Panc1 (cell line): ENCODE measurements at regions not wholly inside any gene's neighbourhood (a gene's known extent, or its start where the extent isn't known, plus 50 kb on each side); places are given as distances from the start of the nearest gene placed in this dataset.

ENCODE experiments used
- ATAC-seq: fragments of 200-7000 bp; cut with Tn5 transposase; 2 replicates; pipeline ENCODE4 v1.9.1; 2020; ENCODE audit warnings: mild to moderate bottlenecking, moderate library complexity
- BruUV-seq: library from RNA; stranded (reverse); fragments of 400-500 nt; replicated peaks from 2 replicates; lab custom pipeline; 2021; lab: Mats Ljungman, UMichigan
- CTCF ChIA-PET: fragments of 300-600 bp; sonication (Branson Sonifier 250); formaldehyde crosslinking; loops from one replicate; lab custom pipeline; 2022; ENCODE audit warnings: antibody characterized with exemption; lab: Charles Lee
- POLR2A ChIA-PET: fragments of 300-600 bp; sonication (Branson Sonifier 250); formaldehyde crosslinking; loops from one replicate; lab custom pipeline; 2022; ENCODE audit warnings: antibody characterized with exemption; lab: Charles Lee
- DNase-seq: peaks from one replicate; pipeline ENCODE4 v3.0.0-alpha.2; 2010; ENCODE audit warnings: low read depth, low spot score
- H3K27ac ChIP-seq: 2 replicates; pipeline ENCODE4 v1.5.1; 2011; ENCODE audit warnings: mild to moderate bottlenecking, low read length, inconsistent platforms
- H3K27me3 ChIP-seq: fragments of 200-500 bp; sonication (Bioruptor generic); 2 replicates; pipeline ENCODE4 v1.6.0; 2014; ENCODE audit warnings: low read length, inconsistent platforms; ENCODE audit not compliant: control insufficient read depth, insufficient read depth
- H3K36me3 ChIP-seq: fragments of 200-500 bp; sonication (Bioruptor generic); 2 replicates; pipeline ENCODE4 v1.5.1; 2014; ENCODE audit warnings: inconsistent platforms, mild to moderate bottlenecking, low read length, moderate library complexity; ENCODE audit not compliant: control insufficient read depth, insufficient read depth
- H3K4me1 ChIP-seq: 2 replicates; pipeline ENCODE4 v1.5.1; 2011; ENCODE audit warnings: inconsistent platforms, mild to moderate bottlenecking, low read length, moderate library complexity; ENCODE audit not compliant: control insufficient read depth, insufficient read depth
- H3K4me3 ChIP-seq, 2 experiments: 2 replicates each; pipeline ENCODE4 v1.5.1; 2011 to 2012; ENCODE audit warnings: low read depth in 2 of 2, low read length in 2 of 2, mild to moderate bottlenecking in 2 of 2, inconsistent platforms in 1 of 2, moderate library complexity in 1 of 2
- H3K9me3 ChIP-seq: fragments of 200-500 bp; sonication (Bioruptor generic); 2 replicates; pipeline ENCODE4 v1.5.1; 2014; ENCODE audit warnings: low read depth, mild to moderate bottlenecking, inconsistent platforms, low read length, moderate library complexity; ENCODE audit not compliant: control insufficient read depth, insufficient read depth
- CTCF ChIP-seq: fragments of 450-650 bp; IDR thresholded peaks from 2 replicates; pipeline ENCODE4 v1.5.1; 2017; ENCODE audit warnings: mild to moderate bottlenecking
- POLR2AphosphoS5 ChIP-seq: IDR thresholded peaks from 2 replicates; pipeline ENCODE4 v1.6.1; 2012; ENCODE audit warnings: mild to moderate bottlenecking, low read depth, low read length, moderate library complexity
- REST ChIP-seq, 2 experiments: IDR thresholded peaks; 2 replicates each; pipeline ENCODE4 v1.6.1; 2011 to 2012; ENCODE audit warnings: low read depth in 2 of 2, control low read depth in 1 of 2, low read length in 1 of 2, mild to moderate bottlenecking in 1 of 2, moderate library complexity in 1 of 2; ENCODE audit not compliant: insufficient read depth in 1 of 2
- SIN3A ChIP-seq: IDR thresholded peaks from 2 replicates; pipeline ENCODE4 v1.6.1; 2012; ENCODE audit warnings: low read depth, mild to moderate bottlenecking, low read length, moderate library complexity, borderline replicate concordance; ENCODE audit not compliant: insufficient read depth
- TCF7L2 ChIP-seq: IDR thresholded peaks from 2 replicates; pipeline ENCODE4 v1.6.1; 2011; ENCODE audit warnings: mild to moderate bottlenecking, low read depth, low read length, inconsistent platforms
- in situ Hi-C: cut with HindIII; loops from 2 replicates; pipeline ENCODE4 v1.10.0; 2016; ENCODE audit warnings: low sequenced_read_pairs, low pct_unique_long_range_greater_than_20kb
- intact Hi-C: fragments of 100-400 bp; cut with micrococcal nuclease; formaldehyde crosslinking; loops from one replicate; pipeline ENCODE4 v1.10.0; 2022; ENCODE audit not compliant: unreplicated experiment

DNA sequence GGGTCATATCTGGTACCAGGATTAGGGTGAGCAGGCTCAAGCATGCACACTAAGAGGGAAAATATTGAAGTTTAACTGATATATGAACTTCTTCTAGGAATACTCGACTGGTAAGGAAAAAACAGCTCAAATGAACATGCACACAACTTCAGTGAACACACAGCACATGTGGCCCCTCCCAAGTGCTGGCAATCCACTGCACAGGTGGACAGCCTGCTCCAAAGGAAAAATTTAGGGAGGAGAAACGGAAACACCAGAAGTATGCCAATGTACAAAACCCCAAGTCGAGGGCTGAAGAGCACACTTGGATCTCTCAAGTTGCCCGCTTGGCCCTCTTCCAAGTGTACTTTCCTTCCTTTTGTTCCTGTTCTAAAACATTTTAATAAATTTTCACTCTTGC lies 205.0 kb upstream of the FAM47C start:
- BruUV-seq, result no TSS peak
- ChIA-PET POLR2A (no interaction called here), CTCF (no interaction called here)
- TF ChIP-seq REST (IDR thresholded peaks at IDR 0.05; ENCODE audit: insufficient read depth in 1 of 2, low read depth in 2 of 2, low read length in 1 of 2) (no peak), TCF7L2 (no peak), POLR2AphosphoS5 (no peak), SIN3A (no peak), CTCF (no peak)
- H3K9me3 ChIP-seq, result no peaks in the 10 kb centered on the region
- ATAC-seq (no peak), DNase-seq (no peak)
- no peak overlapping the region for H3K27ac ChIP-seq
- intact Hi-C loops (no loop called here), in situ Hi-C loops (no loop called here)
- H3K4me1 ChIP-seq, result no peaks in the 10 kb centered on the region
- H3K27me3 ChIP-seq, result no peaks in the 10 kb centered on the region
- H3K4me3 ChIP-seq, result no peak overlapping the region
- H3K36me3 ChIP-seq, result no peaks in the 10 kb centered on the region

DNA sequence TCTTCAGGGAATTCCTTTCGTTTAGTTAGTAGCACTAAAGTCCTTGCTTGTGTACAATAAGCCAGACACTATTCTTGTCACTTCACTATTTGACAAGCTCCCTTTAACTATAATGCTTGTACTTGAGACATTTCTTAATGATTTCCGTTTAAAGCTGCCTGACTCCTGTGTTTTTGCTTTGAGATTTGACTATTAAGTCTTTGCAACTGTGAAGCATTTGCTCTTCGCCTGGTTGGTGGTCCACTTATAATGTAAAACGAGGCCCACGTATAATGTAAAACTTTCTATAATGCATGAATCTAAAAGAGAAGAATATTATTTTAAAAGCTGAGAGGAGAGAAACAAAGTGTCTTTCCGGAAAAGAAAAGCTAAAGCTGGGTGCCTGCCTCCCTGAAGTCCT lies 204.1 kb upstream of the FAM47C start:
- no peaks in the 10 kb centered on the region for H3K36me3 ChIP-seq
- H3K4me1 ChIP-seq, result no peaks in the 10 kb centered on the region
- CTCF ChIA-PET, result no interaction called here
- no peaks in the 10 kb centered on the region for H3K9me3 ChIP-seq
- in situ Hi-C loops, result no loop called here
- no peak overlapping the region for H3K4me3 ChIP-seq
- no TSS peak for BruUV-seq
- no peaks in the 10 kb centered on the region for H3K27me3 ChIP-seq
- POLR2A ChIA-PET, result no interaction called here
- H3K27ac ChIP-seq, result no peak overlapping the region
- DNase-seq (no peak), ATAC-seq (no peak)
- no peak for TF ChIP-seq CTCF
- no peak for TF ChIP-seq POLR2AphosphoS5
- TF ChIP-seq REST (IDR thresholded peaks at IDR 0.05; ENCODE audit: insufficient read depth in 1 of 2, low read depth in 2 of 2, low read length in 1 of 2), result no peak
- TF ChIP-seq SIN3A, result no peak
- no peak for TF ChIP-seq TCF7L2
- intact Hi-C loops, result no loop called here
